Uterus (tissue), 3 donors: ENCODE measurements at regions not wholly inside any gene's neighbourhood (a gene's known extent, or its start where the extent isn't known, plus 50 kb on each side); places are given as distances from the start of the nearest gene placed in this dataset.

Experiments used
- DNase-seq, 2 donors: peaks; one replicate each; pipeline ENCODE4 v3.0.0-alpha.2; 2019 to 2020
- H3K27ac ChIP-seq, 2 donors: fragments of 200-600 bp; sonication (generic); 1 replicate in 1 of 2; 2 replicates in 1 of 2; pipeline ENCODE4 v1.5.1; 2016 to 2018
- H3K27me3 ChIP-seq, 2 donors: fragments of 200-600 bp; sonication (generic); one replicate each; pipeline ENCODE4 v1.5.1; 2018 to 2019; ENCODE audit warnings: control low read depth in 1 of 2
- H3K36me3 ChIP-seq, 2 donors: fragments of 200-600 bp; sonication (generic); one replicate each; pipeline ENCODE4 v1.5.1; 2019; ENCODE audit warnings: control low read depth in 1 of 2
- H3K4me1 ChIP-seq, 2 donors: fragments of 200-600 bp; sonication (generic); one replicate each; pipeline ENCODE4 v1.5.1; 2018 to 2019; ENCODE audit warnings: control low read depth in 1 of 2
- H3K4me3 ChIP-seq, 2 donors: fragments of 200-600 bp; sonication (generic); 1 replicate in 1 of 2; 2 replicates in 1 of 2; pipeline ENCODE4 v1.5.1; 2018 to 2019; ENCODE audit warnings: mild to moderate bottlenecking in 1 of 2
- H3K9me3 ChIP-seq, 2 donors: fragments of 200-600 bp; sonication (generic); one replicate each; pipeline ENCODE4 v1.5.1; 2019; ENCODE audit warnings: control low read depth in 1 of 2
- CTCF ChIP-seq, 4 experiments: fragments of 200-600 bp in 2 of 4; fragments of 450-650 bp in 2 of 4; sonication (generic) in 2 of 4; IDR thresholded peaks; one replicate each; pipeline ENCODE4 v1.5.1; 2016 to 2019; ENCODE audit warnings: antibody characterized with exemption in 4 of 4, mild to moderate bottlenecking in 2 of 4, moderate library complexity in 1 of 4
- POLR2A ChIP-seq, 2 donors: fragments of 450-650 bp; IDR thresholded peaks; one replicate each; pipeline ENCODE4 v1.6.1; 2016; ENCODE audit warnings: antibody characterized with exemption in 2 of 2, mild to moderate bottlenecking in 1 of 2, moderate library complexity in 1 of 2
- intact Hi-C: fragments of 100-400 bp; cut with DNase I; formaldehyde crosslinking; loops from one replicate; pipeline ENCODE4 v1.15.1; 2023; ENCODE audit warnings: low total_unique reads
- donor health status: DM: yes; HTN: yes; CAD: no.

GRCh38 chr6:90795078-90795477, 208.2 kb upstream of the MAP3K7 start:
- no peaks in the 10 kb centered on the region for H3K27me3 ChIP-seq
- H3K27ac ChIP-seq: no peak overlapping the region
- no peaks in the 10 kb centered on the region for H3K36me3 ChIP-seq
- TF ChIP-seq CTCF (IDR thresholded peaks at IDR 0.05): no peak
- no peak for TF ChIP-seq POLR2A (IDR thresholded peaks at IDR 0.05)
- intact Hi-C loops: no loop called here
- H3K4me3 ChIP-seq: no peak overlapping the region
- no peaks in the 10 kb centered on the region for H3K4me1 ChIP-seq
- DNase-seq: no peak
- H3K9me3 ChIP-seq: no peaks in the 10 kb centered on the region

DNA sequence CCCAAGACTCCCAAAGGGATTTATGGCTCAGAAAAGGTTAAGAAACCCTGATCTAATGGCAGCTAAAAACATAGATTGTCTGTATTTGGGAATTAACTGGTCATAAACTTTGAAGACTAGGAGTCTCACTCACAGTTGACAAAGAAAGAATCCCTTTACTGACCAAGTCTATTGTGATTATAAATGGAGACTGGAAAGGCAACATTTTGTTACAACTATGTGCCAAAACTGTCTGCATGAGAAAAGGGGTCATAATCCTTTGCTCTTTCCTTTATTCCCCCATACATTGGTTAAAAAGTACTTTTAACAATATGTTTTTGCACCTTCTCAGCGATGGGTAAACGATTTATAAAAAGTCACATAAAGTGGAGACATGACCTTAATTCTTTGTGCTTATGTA, 206.9 kb upstream of the MAP3K7 start:
- Histone ChIP-seq H3K4me3 (no peak overlapping the region), H3K27me3 (no peaks in the 10 kb centered on the region), H3K4me1 (no peaks in the 10 kb centered on the region), H3K36me3 (no peaks in the 10 kb centered on the region), H3K27ac (no peak overlapping the region), H3K9me3 (no peaks in the 10 kb centered on the region)
- no peak for TF ChIP-seq CTCF (IDR thresholded peaks at IDR 0.05)
- intact Hi-C loops: no loop called here
- DNase-seq: no peak

DNA sequence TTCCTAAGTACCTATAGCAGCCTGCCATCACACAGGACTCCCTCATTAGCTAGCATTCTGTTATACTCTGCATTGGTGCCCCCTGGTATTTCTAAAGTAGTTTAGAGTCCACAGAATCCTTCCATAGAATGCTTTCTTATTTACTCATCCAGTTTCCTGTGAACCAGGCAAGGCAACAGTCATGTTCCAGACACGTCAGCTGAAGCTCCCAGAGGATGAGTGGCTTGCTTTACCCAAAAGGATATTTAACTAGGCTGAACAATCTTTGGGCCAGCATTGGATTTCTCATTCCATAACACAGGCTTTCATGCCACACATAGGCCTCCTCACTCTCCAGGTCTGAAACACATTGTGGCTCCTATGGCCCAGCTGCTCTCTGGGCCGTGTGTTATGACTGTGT, 203.8 kb upstream of the MAP3K7 start:
- H3K9me3 ChIP-seq: no peaks in the 10 kb centered on the region
- intact Hi-C loops: no loop called here
- H3K4me3 ChIP-seq: no peak overlapping the region
- H3K4me1 ChIP-seq: no peaks in the 10 kb centered on the region
- no peak overlapping the region for H3K27ac ChIP-seq
- TF ChIP-seq CTCF (IDR thresholded peaks at IDR 0.05): no peak
- no peak for TF ChIP-seq POLR2A (IDR thresholded peaks at IDR 0.05)
- H3K27me3 ChIP-seq: no peaks in the 10 kb centered on the region
- no peak for DNase-seq
- H3K36me3 ChIP-seq: no peaks in the 10 kb centered on the region

- Histone ChIP-seq H3K27ac (no peak overlapping the region), H3K4me3 (no peak overlapping the region), H3K27me3 (no peaks in the 10 kb centered on the region), H3K9me3 (no peaks in the 10 kb centered on the region), H3K4me1 (no peaks in the 10 kb centered on the region), H3K36me3 (no peaks in the 10 kb centered on the region)
- intact Hi-C loops: no loop called here
- TF ChIP-seq POLR2A (IDR thresholded peaks at IDR 0.05) (no peak), CTCF (IDR thresholded peaks at IDR 0.05) (no peak)
- DNase-seq: peak in 1 of 2 donors; percentile 21
Measured at GRCh38 chr6:90790058-90790457, 203.2 kb upstream of the MAP3K7 start.

DNA sequence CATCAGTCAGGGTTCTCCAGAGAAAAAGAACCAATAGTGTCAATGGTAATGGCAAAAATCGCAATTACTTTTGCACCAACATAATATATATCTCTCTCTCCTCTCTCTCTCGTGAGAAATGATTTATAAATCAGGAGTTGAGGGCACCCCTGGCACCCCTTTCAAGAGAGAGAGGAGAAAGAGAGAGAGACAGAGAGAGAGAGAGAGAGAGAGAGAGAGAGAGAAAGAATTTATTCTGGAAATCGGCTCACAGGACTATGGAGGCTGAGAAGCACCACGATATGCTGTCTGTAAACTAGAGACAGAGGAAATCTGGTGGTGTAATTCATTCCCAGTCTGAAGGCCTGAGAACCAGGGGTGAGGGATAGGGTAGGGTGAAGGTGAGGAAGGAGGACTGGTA, 201.9 kb upstream of the MAP3K7 start:
- no peak for DNase-seq
- no peak overlapping the region for H3K4me3 ChIP-seq
- H3K36me3 ChIP-seq: no peaks in the 10 kb centered on the region
- H3K27me3 ChIP-seq: no peaks in the 10 kb centered on the region
- TF ChIP-seq POLR2A (IDR thresholded peaks at IDR 0.05) (no peak), CTCF (IDR thresholded peaks at IDR 0.05) (no peak)
- intact Hi-C loops: no loop called here
- no peak overlapping the region for H3K27ac ChIP-seq
- no peaks in the 10 kb centered on the region for H3K9me3 ChIP-seq
- H3K4me1 ChIP-seq: no peaks in the 10 kb centered on the region
